ENCODE measurements at regions not wholly inside any gene's neighbourhood (a gene's known extent, or its start where the extent isn't known, plus 50 kb on each side); places are given as distances from the start of the nearest gene placed in this dataset.
A peak's percentile ranks its signal among the peaks of the same experiment; 100 is the strongest.

DNA sequence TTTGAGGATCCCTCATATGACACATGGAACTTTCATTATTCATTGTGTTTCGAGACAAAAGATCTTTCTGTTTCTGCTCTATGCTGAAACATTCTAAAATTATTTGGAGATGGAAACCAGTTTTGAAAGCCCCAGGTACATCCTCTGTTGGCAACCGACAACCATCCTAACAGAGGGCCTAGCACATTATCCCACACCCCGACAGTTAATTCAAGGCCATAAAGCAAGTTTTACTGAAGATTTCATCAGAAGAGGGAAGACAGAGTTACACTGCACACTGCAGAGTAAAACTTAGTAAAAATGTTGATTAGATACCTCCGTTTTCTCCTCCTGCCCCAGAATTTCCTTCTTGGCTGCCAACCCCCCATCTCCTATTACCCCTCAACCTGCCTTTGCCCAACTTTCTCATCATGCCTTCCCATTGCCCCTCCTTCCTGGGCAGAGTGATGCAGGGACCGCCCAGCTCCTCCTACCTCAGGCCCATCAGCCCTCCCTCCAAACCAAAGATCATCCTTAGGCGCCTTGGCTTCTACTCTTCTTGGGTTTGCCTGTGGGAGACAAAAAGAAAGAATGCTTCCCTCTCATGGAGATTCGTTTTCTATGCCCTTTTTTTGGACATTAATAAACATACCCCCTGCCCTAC is 52.9 kb upstream of the CITED4 start:
- no peak overlapping the region for H3K4me3 ChIP-seq
- H3K9me3 ChIP-seq, result no peaks in the 10 kb centered on the region
- no peaks in the 10 kb centered on the region for H3K4me1 ChIP-seq
- in situ Hi-C loops (cut with MboI; ENCODE audit: low sequenced_read_pairs), result no loop called here
- DNase-seq (ENCODE audit: low spot score in 2 of 2), result no peak
- H3K36me3 ChIP-seq (replicated peaks), result no peaks in the 10 kb centered on the region
- no peaks in the 10 kb centered on the region for H3K27me3 ChIP-seq (ENCODE audit: low read depth)

DNA sequence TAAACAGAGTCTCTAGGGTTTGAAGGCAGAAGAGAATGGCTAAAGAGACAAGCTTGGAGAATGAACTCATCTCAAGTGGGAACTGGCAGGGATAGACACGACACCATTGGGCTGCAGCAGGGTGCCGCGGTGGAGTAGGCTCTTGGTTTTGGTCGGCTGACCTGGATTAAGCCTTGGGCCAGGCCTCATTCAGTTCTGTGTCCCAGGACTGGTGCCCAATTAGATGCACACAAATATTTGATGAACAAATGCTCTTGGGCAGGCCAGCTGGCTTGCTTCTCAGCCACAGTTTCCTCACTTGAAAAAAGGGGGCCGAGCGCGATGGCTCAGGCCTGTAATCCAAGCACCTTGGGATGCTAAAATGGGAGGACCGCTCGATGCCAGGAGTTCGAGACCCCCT is 53.4 kb upstream of the CITED4 start:
- H3K4me3 ChIP-seq, result no peak overlapping the region
- H3K4me1 ChIP-seq, result no peaks in the 10 kb centered on the region
- no peaks in the 10 kb centered on the region for H3K36me3 ChIP-seq (replicated peaks)
- no peaks in the 10 kb centered on the region for H3K27me3 ChIP-seq (ENCODE audit: low read depth)
- H3K9me3 ChIP-seq, result no peaks in the 10 kb centered on the region
- in situ Hi-C loops (cut with MboI; ENCODE audit: low sequenced_read_pairs), result no loop called here
- no peak for DNase-seq (ENCODE audit: low spot score in 2 of 2)

DNA sequence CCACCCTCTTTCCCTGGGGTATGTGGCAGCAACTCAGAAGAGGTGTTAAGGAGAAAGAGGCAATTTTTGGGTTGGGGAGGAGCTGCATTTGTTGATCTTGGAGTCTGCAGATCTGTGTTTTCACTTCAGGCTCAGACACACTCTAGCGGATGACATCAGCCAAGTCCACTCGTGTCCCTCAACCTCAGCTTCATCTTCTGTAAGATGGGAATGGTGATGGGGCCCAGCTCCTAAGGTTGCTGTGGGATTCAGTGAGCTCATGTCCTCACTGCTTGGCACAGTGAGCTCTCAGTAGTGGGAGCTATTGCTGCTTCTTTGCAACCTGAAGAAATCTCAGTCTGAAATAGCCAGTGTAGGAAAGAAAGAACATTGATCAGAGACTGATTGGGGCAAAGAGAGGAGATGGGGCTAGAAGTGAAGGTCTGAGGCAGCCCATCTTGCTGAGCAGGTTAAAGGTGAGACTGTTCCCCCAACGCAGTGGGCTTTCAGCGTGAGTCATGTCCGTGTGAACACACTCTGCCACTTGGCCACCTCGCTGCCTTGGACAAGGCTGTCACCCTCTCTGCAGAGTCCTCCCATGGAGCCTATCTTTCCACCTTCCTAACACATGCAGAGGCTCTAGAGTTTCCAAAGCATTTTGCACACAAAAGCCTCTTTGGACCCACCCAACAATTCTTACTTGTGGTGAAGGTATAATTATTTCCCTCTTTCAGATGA is 56.0 kb upstream of the CITED4 start:
- Histone ChIP-seq H3K9me3 (no peaks in the 10 kb centered on the region), H3K4me3 (no peak overlapping the region), H3K36me3 (replicated peaks) (no peaks in the 10 kb centered on the region), H3K4me1 (no peaks in the 10 kb centered on the region), H3K27me3 (ENCODE audit: low read depth) (no peaks in the 10 kb centered on the region)
- DNase-seq (ENCODE audit: low spot score in 2 of 2), result no peak
- in situ Hi-C loops (cut with MboI; ENCODE audit: low sequenced_read_pairs), result no loop called here

DNA sequence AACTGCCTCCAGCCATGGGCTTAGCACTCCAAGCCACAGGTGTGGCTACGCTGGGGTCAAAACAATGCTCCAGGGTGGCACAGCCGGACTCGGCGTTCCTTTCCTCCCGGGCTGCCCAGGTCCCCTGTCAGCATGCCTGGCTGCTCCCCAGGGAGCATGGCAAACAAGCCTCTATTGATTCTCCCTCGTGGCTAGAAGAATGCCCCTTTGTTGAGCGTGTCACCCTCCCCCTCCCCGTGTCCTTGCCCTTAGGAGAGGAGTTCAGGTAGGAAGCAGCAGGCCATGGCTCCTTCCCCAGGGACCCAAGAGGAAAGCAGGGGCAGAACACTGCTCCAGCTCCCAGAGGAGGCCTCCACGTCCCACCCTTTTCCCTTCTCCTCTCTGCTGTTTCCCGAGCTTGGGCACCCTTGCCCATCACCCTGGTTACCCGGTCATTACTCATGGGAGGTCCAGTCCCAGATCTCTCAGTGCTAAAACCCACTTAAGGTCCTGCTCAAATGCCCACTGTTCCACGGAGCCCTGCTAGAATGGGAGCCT is 57.4 kb upstream of the CITED4 start:
- in situ Hi-C loops (cut with MboI; ENCODE audit: low sequenced_read_pairs), result no loop called here
- Histone ChIP-seq H3K4me1 (no peaks in the 10 kb centered on the region), H3K4me3 (no peak overlapping the region), H3K36me3 (replicated peaks) (no peaks in the 10 kb centered on the region), H3K9me3 (no peaks in the 10 kb centered on the region), H3K27me3 (ENCODE audit: low read depth) (no peaks in the 10 kb centered on the region)
- DNase-seq (ENCODE audit: low spot score in 2 of 2), result peak in 1 of 2 experiments; percentile 37

DNA sequence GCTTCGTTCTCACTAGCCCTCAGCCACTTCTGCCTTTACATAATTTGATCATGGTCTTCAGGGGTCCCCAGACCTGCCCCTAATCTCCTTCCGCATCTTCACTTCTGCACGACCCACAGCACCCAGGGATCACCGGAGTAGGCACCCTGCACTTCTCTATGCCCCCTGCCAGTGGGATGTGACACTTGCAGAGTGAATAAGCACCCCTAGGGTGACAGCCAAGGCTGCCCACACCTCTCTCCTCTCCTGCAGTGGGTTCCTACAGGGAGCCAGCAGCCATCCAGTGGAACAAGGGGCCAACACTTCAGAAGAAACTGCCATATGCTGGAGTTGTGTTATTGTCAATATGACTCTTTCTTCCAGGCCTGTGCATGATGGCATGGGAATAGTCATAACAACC is 58.0 kb upstream of the CTPS1 start:
- H3K4me1 ChIP-seq, result peaks cover 5% of the 10 kb centered on the region
- no peaks in the 10 kb centered on the region for H3K9me3 ChIP-seq
- no peak for DNase-seq (ENCODE audit: low spot score in 2 of 2)
- no peaks in the 10 kb centered on the region for H3K27me3 ChIP-seq (ENCODE audit: low read depth)
- in situ Hi-C loops (cut with MboI; ENCODE audit: low sequenced_read_pairs), result no loop called here
- H3K36me3 ChIP-seq (replicated peaks), result no peaks in the 10 kb centered on the region
- H3K4me3 ChIP-seq, result no peak overlapping the region

DNA sequence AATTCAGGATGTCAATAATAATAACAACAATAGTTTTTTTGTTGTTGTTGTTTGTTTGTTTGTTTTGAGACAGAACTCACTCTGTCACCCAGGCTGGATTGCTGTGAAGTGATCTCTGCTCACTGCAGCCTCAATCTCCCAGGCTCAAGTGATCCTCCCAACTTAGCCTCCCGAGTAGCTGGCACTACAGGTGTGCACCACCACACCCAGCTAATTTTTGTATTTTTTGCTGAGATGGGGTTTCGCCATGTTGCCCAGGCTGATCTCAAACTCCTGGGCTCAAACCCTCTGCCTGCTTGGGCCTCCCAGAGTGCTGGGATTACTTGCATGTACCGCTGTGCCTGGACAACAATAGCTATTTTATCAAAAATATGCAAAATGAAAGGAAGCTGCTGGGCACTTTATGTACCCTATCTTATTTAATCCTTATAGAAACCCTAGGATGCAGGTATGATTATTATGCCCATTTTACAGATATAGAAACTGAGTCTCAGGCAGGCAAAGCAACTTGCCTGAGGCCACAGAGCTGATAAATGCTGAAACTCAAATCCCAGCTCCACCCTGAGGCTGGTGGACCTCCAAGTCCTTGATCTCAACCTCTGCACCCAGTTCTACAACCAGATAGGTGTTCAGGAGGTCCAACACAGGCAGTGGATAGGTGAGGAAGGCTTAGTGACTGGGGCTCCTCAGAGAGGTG is 57.4 kb upstream of the CTPS1 start:
- no peak for DNase-seq (ENCODE audit: low spot score in 2 of 2)
- Histone ChIP-seq H3K36me3 (replicated peaks) (no peaks in the 10 kb centered on the region), H3K4me1 (peaks cover 9% of the 10 kb centered on the region), H3K4me3 (no peak overlapping the region), H3K27me3 (ENCODE audit: low read depth) (no peaks in the 10 kb centered on the region), H3K9me3 (no peaks in the 10 kb centered on the region)
- in situ Hi-C loops (cut with MboI; ENCODE audit: low sequenced_read_pairs), result no loop called here

DNA sequence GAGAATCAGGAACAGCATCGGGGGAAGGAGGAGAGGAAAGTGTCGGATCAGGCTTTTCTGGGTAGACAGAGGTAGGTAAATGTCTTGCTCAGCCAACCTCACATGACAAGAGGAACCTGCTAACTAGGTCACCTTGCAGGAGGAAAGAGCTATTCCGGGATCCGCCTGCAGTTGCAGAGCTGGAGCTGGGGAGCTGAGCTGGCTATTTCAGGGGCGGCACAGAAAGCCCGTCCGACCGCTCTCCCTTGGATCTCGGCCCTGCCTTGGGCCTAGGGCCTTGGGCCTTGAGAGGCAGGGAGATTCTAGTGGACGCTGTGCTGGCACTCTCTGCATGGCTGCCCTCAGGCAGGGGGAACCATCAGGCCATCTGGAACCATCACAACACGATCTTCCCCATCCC is 56.5 kb upstream of the CTPS1 start:
- Histone ChIP-seq H3K4me1 (peaks cover 9% of the 10 kb centered on the region), H3K36me3 (replicated peaks) (no peaks in the 10 kb centered on the region), H3K9me3 (no peaks in the 10 kb centered on the region), H3K4me3 (no peak overlapping the region), H3K27me3 (ENCODE audit: low read depth) (no peaks in the 10 kb centered on the region)
- DNase-seq (ENCODE audit: low spot score in 2 of 2), result no peak
- in situ Hi-C loops (cut with MboI; ENCODE audit: low sequenced_read_pairs), result no loop called here

DNA sequence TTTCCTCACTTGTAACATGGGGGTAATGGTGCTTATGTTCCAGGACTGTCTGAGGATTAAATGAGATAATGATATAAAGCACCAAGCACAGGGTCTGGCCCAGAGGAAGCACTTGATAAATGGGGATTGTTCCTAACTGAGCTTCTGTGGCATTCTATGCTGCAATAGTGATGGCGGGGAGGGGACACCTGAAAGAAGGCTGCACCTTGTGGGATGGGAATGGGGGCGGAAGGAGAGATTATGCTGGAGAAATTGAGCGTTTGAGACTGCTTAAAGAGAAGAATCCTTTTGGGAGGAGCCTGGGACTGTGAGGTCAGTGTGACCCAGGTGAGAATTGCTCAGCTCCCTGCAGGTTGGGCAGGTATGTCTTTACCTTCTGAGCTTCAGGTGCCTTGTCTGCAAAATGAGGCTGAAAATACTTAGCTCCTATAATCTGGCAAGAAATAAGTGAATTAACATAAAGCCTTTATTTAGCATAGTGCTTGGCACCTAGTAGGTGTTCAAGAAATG is 55.9 kb upstream of the CTPS1 start:
- H3K27me3 ChIP-seq (ENCODE audit: low read depth), result no peaks in the 10 kb centered on the region
- in situ Hi-C loops (cut with MboI; ENCODE audit: low sequenced_read_pairs), result no loop called here
- H3K36me3 ChIP-seq (replicated peaks), result no peaks in the 10 kb centered on the region
- H3K4me3 ChIP-seq, result no peak overlapping the region
- no peak for DNase-seq (ENCODE audit: low spot score in 2 of 2)
- H3K4me1 ChIP-seq, result peaks cover 9% of the 10 kb centered on the region
- no peaks in the 10 kb centered on the region for H3K9me3 ChIP-seq

DNA sequence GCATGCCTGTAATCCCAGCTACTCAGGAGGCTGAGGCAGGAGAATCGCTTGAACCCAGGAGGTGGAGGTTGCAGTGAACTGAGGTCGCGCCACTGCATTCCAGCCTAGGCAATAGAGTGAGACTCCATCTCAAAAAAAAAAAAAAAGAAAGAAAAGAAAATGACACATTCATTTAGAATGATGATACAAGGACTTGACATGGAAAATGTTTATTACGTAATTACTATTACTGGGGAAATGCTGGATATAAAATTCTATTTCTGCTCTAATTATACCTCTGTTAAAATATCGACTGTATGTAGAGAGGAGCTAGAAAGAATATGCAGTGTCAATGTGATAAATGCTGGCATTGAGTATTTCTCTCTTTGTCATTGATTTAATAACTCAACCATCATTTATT is 54.7 kb upstream of the CTPS1 start:
- Histone ChIP-seq H3K4me3 (no peak overlapping the region), H3K9me3 (no peaks in the 10 kb centered on the region), H3K36me3 (replicated peaks) (no peaks in the 10 kb centered on the region), H3K27me3 (ENCODE audit: low read depth) (no peaks in the 10 kb centered on the region), H3K4me1 (peaks cover 9% of the 10 kb centered on the region)
- in situ Hi-C loops (cut with MboI; ENCODE audit: low sequenced_read_pairs), result no loop called here
- DNase-seq (ENCODE audit: low spot score in 2 of 2), result no peak

DNA sequence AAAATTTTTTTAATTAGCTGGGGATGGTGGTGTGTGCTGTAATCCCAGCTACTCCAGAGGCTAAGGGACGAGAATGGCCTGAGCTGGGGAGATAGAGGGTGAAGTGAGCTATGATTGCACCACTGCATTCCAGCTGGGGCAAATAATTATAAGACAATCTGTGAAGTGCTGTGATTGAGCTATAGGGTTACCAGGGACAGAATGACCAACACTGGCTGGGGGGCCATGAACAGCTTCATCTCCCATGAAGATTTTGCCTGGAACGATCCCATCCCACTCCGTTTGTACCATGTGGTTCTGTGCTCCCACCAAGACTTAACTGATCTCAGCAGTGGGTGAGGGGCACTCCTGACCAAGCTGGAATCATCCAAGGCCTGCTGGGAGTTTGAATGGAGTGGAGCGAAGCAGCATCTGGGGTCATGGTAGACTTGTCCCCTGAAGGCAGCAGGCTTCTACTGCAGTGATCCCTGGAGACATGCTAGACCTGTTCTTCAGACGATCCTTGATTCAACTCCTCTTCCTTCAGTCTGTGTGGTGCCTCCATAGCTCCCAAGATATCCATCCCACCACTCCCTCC is 53.6 kb upstream of the CTPS1 start:
- no peaks in the 10 kb centered on the region for H3K27me3 ChIP-seq (ENCODE audit: low read depth)
- in situ Hi-C loops (cut with MboI; ENCODE audit: low sequenced_read_pairs), result no loop called here
- no peaks in the 10 kb centered on the region for H3K9me3 ChIP-seq
- no peaks in the 10 kb centered on the region for H3K36me3 ChIP-seq (replicated peaks)
- H3K4me3 ChIP-seq, result no peak overlapping the region
- no peak for DNase-seq (ENCODE audit: low spot score in 2 of 2)
- H3K4me1 ChIP-seq, result peaks cover 9% of the 10 kb centered on the region

DNA sequence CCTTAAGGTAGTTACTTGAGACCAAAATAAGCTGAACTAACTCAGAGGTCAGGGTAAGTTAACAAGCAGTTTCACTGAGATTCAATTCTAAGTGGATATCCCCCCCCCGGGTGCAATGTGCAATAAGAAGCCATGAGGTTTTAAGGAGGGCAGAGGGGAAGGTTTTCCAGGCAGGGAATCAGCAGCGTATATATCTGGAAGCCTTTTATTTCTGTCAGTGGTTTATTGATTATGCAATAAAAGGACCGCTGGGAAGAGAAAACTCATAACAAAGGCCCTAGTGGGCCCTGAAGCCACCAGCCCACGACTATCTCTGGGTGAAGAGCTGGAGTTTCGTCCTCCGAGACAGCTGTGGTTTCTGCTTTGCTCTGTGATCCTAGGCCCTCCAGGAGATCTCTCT is 53.1 kb upstream of the CTPS1 start:
- Histone ChIP-seq H3K27me3 (ENCODE audit: low read depth) (no peaks in the 10 kb centered on the region), H3K4me1 (peaks cover 9% of the 10 kb centered on the region), H3K9me3 (no peaks in the 10 kb centered on the region), H3K4me3 (no peak overlapping the region), H3K36me3 (replicated peaks) (no peaks in the 10 kb centered on the region)
- in situ Hi-C loops (cut with MboI; ENCODE audit: low sequenced_read_pairs), result no loop called here
- DNase-seq (ENCODE audit: low spot score in 2 of 2), result peak; percentile 26 to 33

DNA sequence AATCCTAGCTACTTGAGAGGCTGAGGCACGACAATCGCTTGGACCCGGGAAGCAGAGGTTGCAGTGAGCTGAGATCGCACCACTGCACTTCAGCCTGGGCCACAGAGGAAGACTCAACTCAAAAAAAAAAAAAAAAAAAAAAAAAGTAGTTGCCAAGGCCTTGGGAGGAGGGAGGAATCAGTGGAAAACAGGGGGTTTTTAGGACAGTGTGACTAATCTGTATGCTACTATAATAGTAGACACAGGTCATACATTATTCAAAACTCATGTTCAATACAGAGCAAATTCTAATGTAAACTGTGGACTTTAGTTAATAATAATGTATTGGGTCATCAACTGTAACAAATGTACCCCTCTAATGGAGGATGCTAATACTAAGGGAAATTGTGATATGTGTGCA is 51.7 kb upstream of the CTPS1 start:
- H3K4me1 ChIP-seq, result peaks cover 9% of the 10 kb centered on the region
- H3K36me3 ChIP-seq (replicated peaks), result no peaks in the 10 kb centered on the region
- in situ Hi-C loops (cut with MboI; ENCODE audit: low sequenced_read_pairs), result no loop called here
- DNase-seq (ENCODE audit: low spot score in 2 of 2), result no peak
- H3K9me3 ChIP-seq, result no peaks in the 10 kb centered on the region
- H3K27me3 ChIP-seq (ENCODE audit: low read depth), result no peaks in the 10 kb centered on the region
- no peak overlapping the region for H3K4me3 ChIP-seq

DNA sequence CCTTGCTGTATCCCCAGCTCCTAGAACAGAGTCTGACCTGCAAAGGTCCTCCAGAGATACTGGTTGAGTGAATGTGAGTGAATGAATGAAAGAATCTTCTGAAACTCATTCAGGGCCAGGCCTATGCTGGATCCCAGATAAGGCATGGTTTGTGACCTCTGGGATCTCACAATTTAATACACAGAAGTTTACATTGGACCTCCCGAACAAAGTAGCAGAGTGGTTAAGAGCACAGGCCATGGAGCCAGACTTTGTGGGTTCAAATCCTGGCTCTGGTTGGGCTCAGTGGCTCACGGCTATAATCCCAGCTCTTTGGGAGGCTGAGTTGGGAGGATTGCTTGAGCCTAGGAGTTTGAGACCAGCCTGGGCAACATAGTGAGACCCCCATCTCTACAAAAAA is 50.8 kb upstream of the CTPS1 start:
- no peaks in the 10 kb centered on the region for H3K27me3 ChIP-seq (ENCODE audit: low read depth)
- H3K9me3 ChIP-seq, result no peaks in the 10 kb centered on the region
- H3K4me1 ChIP-seq, result peaks cover 9% of the 10 kb centered on the region
- no peaks in the 10 kb centered on the region for H3K36me3 ChIP-seq (replicated peaks)
- H3K4me3 ChIP-seq, result no peak overlapping the region
- no peak for DNase-seq (ENCODE audit: low spot score in 2 of 2)
- in situ Hi-C loops (cut with MboI; ENCODE audit: low sequenced_read_pairs), result no loop called here

DNA sequence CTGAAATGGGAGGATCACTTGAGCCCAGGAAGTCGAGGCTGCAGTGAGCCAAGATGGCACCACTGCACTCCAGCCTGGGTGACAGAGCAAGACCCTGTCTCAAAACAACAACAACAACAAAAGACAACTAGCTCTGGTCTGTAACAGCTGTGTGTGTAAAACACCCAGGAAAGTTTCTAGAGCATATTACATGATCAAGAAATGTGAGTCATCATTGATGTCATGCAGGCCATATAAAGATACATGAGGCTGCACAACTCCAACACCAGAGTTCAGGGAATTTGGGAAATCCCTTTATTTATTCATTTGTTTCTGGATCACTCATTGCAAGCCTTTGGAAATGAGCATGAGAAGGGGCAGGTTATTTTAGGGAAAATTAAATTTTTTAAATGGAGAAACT is 50.3 kb upstream of the CTPS1 start:
- no peak for DNase-seq (ENCODE audit: low spot score in 2 of 2)
- Histone ChIP-seq H3K4me1 (peaks cover 9% of the 10 kb centered on the region), H3K9me3 (no peaks in the 10 kb centered on the region), H3K27me3 (ENCODE audit: low read depth) (no peaks in the 10 kb centered on the region), H3K4me3 (no peak overlapping the region), H3K36me3 (replicated peaks) (no peaks in the 10 kb centered on the region)
- in situ Hi-C loops (cut with MboI; ENCODE audit: low sequenced_read_pairs), result no loop called here

Measured in HAP-1 (cell line).